22Rv1 (cell line): ENCODE measurements at regions not wholly inside any gene's neighbourhood (a gene's known extent, or its start where the extent isn't known, plus 50 kb on each side); places are given as distances from the start of the nearest gene placed in this dataset.

Experiments
- CTCF ChIP-seq: fragments of 450-650 bp; IDR thresholded peaks from 2 replicates; pipeline ENCODE4 v1.5.1; 2017; ENCODE audit warnings: mild to moderate bottlenecking
- ZFX ChIP-seq: fragments of 450-650 bp; IDR thresholded peaks from 2 replicates; pipeline ENCODE4 v1.6.1; 2017; ENCODE audit warnings: antibody characterized with exemption, borderline replicate concordance

GRCh38 chr7:26001662-26002244 is 150.2 kb upstream of the NFE2L3 start:
- TF ChIP-seq CTCF (no peak), ZFX (no peak)
